MCF 10A (cell line): ENCODE measurements at regions not wholly inside any gene's neighbourhood (a gene's known extent, or its start where the extent isn't known, plus 50 kb on each side); places are given as distances from the start of the nearest gene placed in this dataset.

Experiments used
- BruUV-seq: library from RNA; stranded (reverse); fragments of 400-500 nt; replicated peaks from 2 replicates; lab custom pipeline; 2021; lab: Mats Ljungman, UMichigan
- CTCF ChIA-PET: fragments of 300-600 bp; sonication (Branson Sonifier 250); formaldehyde crosslinking; extraction: SDS; loops from one replicate; lab custom pipeline; 2021; ENCODE audit warnings: antibody characterized with exemption, inconsistent platforms; lab: Yijun Ruan, JAX
- POLR2A ChIA-PET: fragments of 300-600, 350-650 bp; sonication (Branson Sonifier 250); formaldehyde crosslinking; extraction: SDS; loops from one replicate; lab custom pipeline; 2020; ENCODE audit warnings: antibody characterized with exemption, inconsistent platforms; lab: Yijun Ruan, JAX
- DNase-seq: peaks from one replicate; pipeline ENCODE4 v3.0.0-alpha.2; 2018; ENCODE audit not compliant: unreplicated experiment
- H3K27ac Mint-ChIP-seq: one replicate; pipeline ENCODE4 v1.8.0; 2022; ENCODE audit warnings: mild to moderate bottlenecking, low read depth, mixed read lengths; ENCODE audit not compliant: unreplicated experiment
- H3K27me3 Mint-ChIP-seq: one replicate; pipeline ENCODE4 v1.8.0; 2022; ENCODE audit warnings: mixed read lengths; ENCODE audit not compliant: insufficient read depth, unreplicated experiment
- H3K36me3 Mint-ChIP-seq: one replicate; pipeline ENCODE4 v1.8.0; 2022; ENCODE audit warnings: mild to moderate bottlenecking, moderate library complexity, mixed read lengths; ENCODE audit not compliant: insufficient read depth, unreplicated experiment
- H3K4me1 Mint-ChIP-seq: one replicate; pipeline ENCODE4 v1.8.0; 2022; ENCODE audit warnings: mixed read lengths; ENCODE audit not compliant: insufficient read depth, unreplicated experiment
- H3K4me3 Mint-ChIP-seq: one replicate; pipeline ENCODE4 v1.8.0; 2022; ENCODE audit warnings: mild to moderate bottlenecking, moderate library complexity, mixed read lengths; ENCODE audit not compliant: unreplicated experiment
- H3K9me3 Mint-ChIP-seq: one replicate; pipeline ENCODE4 v1.8.0; 2022; ENCODE audit warnings: mixed read lengths; ENCODE audit not compliant: unreplicated experiment
- intact Hi-C: fragments of 100-400 bp; cut with micrococcal nuclease; formaldehyde crosslinking; loops from 2 replicates; pipeline ENCODE4 v1.14.1; 2022
- TF ChIP-seq, protein P1 (sequence below): fragments of 200-600 bp; IDR thresholded peaks from one replicate; pipeline ENCODE4 v1.8.0; 2022; ENCODE audit warnings: antibody characterized with exemption, mild to moderate bottlenecking; ENCODE audit not compliant: unreplicated experiment

DNA sequence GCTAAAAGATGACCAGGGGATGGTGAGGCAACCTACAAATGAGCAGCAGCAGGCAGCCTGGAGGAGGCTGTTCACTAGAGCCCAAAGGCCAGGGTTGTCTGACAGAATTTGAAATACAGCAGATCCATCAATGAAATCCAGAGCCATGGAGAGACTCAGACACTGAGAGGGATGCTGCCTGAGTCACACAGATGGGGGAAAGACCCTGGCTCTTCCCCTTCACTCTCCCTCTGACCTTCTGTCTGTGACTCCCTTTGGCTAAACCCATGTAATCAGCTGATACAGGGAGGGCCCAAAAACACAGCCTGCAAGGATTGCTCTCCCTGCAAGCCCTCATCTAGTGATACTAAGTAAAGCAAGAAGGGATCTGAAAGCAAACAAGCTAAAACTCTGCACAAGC, 166.5 kb upstream of the SPOPL start:
- Mint-ChIP-seq H3K27ac (no peak overlapping the region), H3K4me1 (no peaks in the 10 kb centered on the region), H3K36me3 (no peaks in the 10 kb centered on the region), H3K4me3 (no peak overlapping the region), H3K9me3 (no peaks in the 10 kb centered on the region), H3K27me3 (no peaks in the 10 kb centered on the region)
- ChIA-PET CTCF (interaction anchor here (0.6 to 1.1 kb wide), 3 partner anchors 10 to 397 kb away, joined by 3 to 5 read pairs (median 4); no protein-coding TSS in a partner anchor), POLR2A (interaction anchor here (1.1 kb wide), 1 partner anchor 40 kb away, joined by 3 read pairs; no protein-coding TSS in a partner anchor)
- no peak for DNase-seq
- intact Hi-C loops = no loop called here
- TF ChIP-seq, protein P1, sequence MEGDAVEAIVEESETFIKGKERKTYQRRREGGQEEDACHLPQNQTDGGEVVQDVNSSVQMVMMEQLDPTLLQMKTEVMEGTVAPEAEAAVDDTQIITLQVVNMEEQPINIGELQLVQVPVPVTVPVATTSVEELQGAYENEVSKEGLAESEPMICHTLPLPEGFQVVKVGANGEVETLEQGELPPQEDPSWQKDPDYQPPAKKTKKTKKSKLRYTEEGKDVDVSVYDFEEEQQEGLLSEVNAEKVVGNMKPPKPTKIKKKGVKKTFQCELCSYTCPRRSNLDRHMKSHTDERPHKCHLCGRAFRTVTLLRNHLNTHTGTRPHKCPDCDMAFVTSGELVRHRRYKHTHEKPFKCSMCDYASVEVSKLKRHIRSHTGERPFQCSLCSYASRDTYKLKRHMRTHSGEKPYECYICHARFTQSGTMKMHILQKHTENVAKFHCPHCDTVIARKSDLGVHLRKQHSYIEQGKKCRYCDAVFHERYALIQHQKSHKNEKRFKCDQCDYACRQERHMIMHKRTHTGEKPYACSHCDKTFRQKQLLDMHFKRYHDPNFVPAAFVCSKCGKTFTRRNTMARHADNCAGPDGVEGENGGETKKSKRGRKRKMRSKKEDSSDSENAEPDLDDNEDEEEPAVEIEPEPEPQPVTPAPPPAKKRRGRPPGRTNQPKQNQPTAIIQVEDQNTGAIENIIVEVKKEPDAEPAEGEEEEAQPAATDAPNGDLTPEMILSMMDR = no peak
- BruUV-seq = no TSS peak

DNA sequence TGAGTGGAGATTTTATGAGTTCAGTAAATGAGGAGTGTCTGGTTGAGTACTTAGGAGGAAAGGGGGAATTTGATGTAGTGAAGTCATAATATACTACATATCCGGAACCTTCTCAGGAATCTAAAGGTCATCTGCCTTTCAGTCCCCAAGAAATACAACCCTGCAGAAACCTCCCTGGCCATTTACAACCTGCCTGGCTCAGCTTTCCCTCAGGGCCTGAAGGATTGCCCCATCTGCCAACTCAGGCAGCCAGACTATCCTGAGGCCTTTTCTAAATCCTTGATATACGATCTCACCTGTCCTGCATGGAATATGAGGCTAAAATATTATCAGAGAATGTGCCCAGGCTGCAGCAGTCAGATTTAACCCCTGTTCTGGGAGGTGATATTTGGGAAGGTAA, 165.4 kb upstream of the SPOPL start:
- no peaks in the 10 kb centered on the region for H3K4me1 Mint-ChIP-seq
- H3K4me3 Mint-ChIP-seq = no peak overlapping the region
- H3K36me3 Mint-ChIP-seq = no peaks in the 10 kb centered on the region
- no TSS peak for BruUV-seq
- H3K27me3 Mint-ChIP-seq = no peaks in the 10 kb centered on the region
- no peak overlapping the region for H3K27ac Mint-ChIP-seq
- DNase-seq = no peak
- POLR2A ChIA-PET = no interaction called here
- no peaks in the 10 kb centered on the region for H3K9me3 Mint-ChIP-seq
- intact Hi-C loops = no loop called here
- TF ChIP-seq, protein P1 = no peak
- CTCF ChIA-PET = interaction anchor here (0.6 kb wide), 1 partner anchor 154 kb away, joined by 3 read pairs; no protein-coding TSS in a partner anchor

DNA sequence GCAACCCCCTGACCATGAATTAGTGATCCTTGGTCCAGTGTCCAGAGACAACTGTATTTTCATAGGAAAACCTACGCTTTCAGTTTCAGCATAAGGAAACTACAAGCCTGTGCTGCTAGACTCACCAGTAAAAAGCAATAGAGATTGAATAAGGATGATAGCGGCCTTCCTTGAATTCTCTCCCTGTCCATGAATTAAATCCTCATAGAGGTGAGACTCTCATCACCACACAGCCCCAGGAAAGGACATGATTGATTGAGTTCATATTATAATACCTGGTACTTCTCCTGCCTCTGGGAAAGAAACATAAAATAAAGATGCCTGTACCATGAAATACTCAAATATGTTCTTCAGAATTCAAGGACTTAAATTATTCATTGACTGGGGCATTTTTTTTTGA, 146.3 kb upstream of the SPOPL start:
- Mint-ChIP-seq H3K4me3 (no peak overlapping the region), H3K9me3 (no peaks in the 10 kb centered on the region), H3K27ac (peak overlapping the region; percentile 77), H3K27me3 (no peaks in the 10 kb centered on the region), H3K4me1 (peaks cover 9% of the 10 kb centered on the region), H3K36me3 (peaks cover 7% of the 10 kb centered on the region)
- intact Hi-C loops = no loop called here
- ChIA-PET CTCF (interaction anchor here (1.0 kb wide), 1 partner anchor 472 kb away, joined by 3 read pairs; no protein-coding TSS in a partner anchor), POLR2A (interaction anchor here (0.8 kb wide), 1 partner anchor 318 kb away, joined by 3 read pairs; no protein-coding TSS in a partner anchor)
- DNase-seq = no peak
- TF ChIP-seq, protein P1 = no peak
- no TSS peak for BruUV-seq

DNA sequence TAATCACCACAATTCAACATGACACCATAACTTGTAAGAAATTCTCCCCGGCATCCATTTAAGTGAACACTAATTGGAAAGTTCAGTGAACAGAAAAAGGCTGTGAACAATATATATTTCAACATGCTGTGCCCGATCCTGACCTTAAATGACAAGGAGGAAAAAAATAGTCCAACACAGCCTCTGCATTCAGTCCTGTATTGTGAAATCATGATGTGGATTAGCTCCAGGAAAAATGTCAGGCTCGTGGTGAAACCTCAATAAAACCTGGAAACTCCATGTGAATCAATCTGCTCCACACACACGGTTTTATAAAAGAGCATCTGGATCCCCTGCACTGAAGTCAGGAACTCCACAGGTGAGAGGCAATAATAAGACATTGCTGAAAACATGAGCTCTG, 145.4 kb upstream of the SPOPL start:
- Mint-ChIP-seq H3K27ac (peak overlapping the region; percentile 77), H3K9me3 (no peaks in the 10 kb centered on the region), H3K4me3 (peak overlapping the region; percentile 41), H3K4me1 (peaks cover 9% of the 10 kb centered on the region), H3K27me3 (no peaks in the 10 kb centered on the region), H3K36me3 (peaks cover 7% of the 10 kb centered on the region)
- CTCF ChIA-PET = interaction anchor here (0.7 to 1.5 kb wide), 6 partner anchors 18 to 472 kb away, joined by 3 to 5 read pairs (median 3); no protein-coding TSS in a partner anchor
- BruUV-seq = no TSS peak
- intact Hi-C loops = no loop called here
- DNase-seq = peak; percentile 86
- POLR2A ChIA-PET = interaction anchor here (0.7 to 1.4 kb wide), 3 partner anchors 9 to 146 kb away, joined by 3 to 5 read pairs (median 3); no protein-coding TSS in a partner anchor
- TF ChIP-seq, protein P1 = no peak
